ENCODE measurements at regions not wholly inside any gene's neighbourhood (a gene's known extent, or its start where the extent isn't known, plus 50 kb on each side); places are given as distances from the start of the nearest gene placed in this dataset.
A peak's percentile ranks its signal among the peaks of the same experiment; 100 is the strongest.

DNA sequence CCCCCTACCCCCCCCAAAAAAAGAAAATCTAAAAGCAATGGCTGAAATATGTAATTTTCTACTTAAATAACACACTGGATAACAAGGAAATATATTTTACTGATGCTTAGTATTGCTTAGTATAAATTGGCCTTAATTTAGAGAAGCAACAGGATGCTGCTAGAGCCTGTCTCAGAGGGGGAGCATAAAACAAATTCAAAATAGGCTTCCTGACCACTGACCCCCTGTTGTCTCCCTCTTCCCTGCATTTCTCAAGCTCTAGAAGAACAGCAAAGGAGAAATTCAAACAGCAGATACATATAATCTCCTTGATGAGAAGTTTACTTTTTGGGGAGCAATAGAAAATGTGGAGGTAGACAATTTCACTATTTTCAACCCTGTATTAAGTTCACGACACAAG lies 631.1 kb upstream of the GJE1 start:
- in situ Hi-C loops (cut with MboI; ENCODE audit: low sequenced_read_pairs, unreplicated experiment) = no loop called here
- DNase-seq (ENCODE audit: low spot score) = no peak
- TF ChIP-seq, protein P1, sequence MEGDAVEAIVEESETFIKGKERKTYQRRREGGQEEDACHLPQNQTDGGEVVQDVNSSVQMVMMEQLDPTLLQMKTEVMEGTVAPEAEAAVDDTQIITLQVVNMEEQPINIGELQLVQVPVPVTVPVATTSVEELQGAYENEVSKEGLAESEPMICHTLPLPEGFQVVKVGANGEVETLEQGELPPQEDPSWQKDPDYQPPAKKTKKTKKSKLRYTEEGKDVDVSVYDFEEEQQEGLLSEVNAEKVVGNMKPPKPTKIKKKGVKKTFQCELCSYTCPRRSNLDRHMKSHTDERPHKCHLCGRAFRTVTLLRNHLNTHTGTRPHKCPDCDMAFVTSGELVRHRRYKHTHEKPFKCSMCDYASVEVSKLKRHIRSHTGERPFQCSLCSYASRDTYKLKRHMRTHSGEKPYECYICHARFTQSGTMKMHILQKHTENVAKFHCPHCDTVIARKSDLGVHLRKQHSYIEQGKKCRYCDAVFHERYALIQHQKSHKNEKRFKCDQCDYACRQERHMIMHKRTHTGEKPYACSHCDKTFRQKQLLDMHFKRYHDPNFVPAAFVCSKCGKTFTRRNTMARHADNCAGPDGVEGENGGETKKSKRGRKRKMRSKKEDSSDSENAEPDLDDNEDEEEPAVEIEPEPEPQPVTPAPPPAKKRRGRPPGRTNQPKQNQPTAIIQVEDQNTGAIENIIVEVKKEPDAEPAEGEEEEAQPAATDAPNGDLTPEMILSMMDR (IDR thresholded peaks at IDR 0.05; ENCODE audit: borderline replicate concordance, control extremely low read depth, extremely low read depth, insufficient read depth, missing control alignments) = no peak

- no peak for DNase-seq (ENCODE audit: low spot score)
- in situ Hi-C loops (cut with MboI; ENCODE audit: low sequenced_read_pairs, unreplicated experiment) = no loop called here
- TF ChIP-seq, protein P1 (IDR thresholded peaks at IDR 0.05; ENCODE audit: borderline replicate concordance, control extremely low read depth, extremely low read depth, insufficient read depth, missing control alignments) = no peak
Observed at GRCh38 chr6:141498977-141499376, 633.7 kb upstream of the GJE1 start.

- in situ Hi-C loops (cut with MboI; ENCODE audit: low sequenced_read_pairs, unreplicated experiment) = no loop called here
- TF ChIP-seq, protein P1 (IDR thresholded peaks at IDR 0.05; ENCODE audit: borderline replicate concordance, control extremely low read depth, extremely low read depth, insufficient read depth, missing control alignments) = no peak
- DNase-seq (ENCODE audit: low spot score) = no peak
Observed at GRCh38 chr6:141492521-141493284, 640.0 kb upstream of the GJE1 start.

GRCh38 chr6:141491684-141492083 lies 641.0 kb upstream of the GJE1 start:
- in situ Hi-C loops (cut with MboI; ENCODE audit: low sequenced_read_pairs, unreplicated experiment) = no loop called here
- no peak for DNase-seq (ENCODE audit: low spot score)
- TF ChIP-seq, protein P1 (IDR thresholded peaks at IDR 0.05; ENCODE audit: borderline replicate concordance, control extremely low read depth, extremely low read depth, insufficient read depth, missing control alignments) = no peak

DNA sequence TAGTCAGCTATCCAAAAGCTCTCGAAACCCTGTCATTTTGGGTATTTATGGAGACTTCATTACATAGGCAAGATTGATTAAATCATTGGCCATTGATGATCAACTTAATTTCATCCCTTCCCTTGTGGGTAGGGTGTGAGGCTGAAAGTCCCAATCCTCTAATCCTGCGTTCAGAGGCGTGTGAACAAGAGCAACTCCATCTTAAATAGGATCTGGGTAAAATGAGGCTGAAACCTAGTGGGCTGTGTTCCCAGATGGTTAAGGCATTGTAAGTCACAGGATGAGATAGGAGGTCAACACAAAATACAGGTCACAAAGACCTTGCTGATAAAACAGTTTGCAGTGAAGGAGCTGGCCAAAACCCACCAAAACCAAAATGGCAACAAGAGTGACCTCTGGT lies 641.7 kb upstream of the GJE1 start:
- in situ Hi-C loops (cut with MboI; ENCODE audit: low sequenced_read_pairs, unreplicated experiment) = no loop called here
- DNase-seq (ENCODE audit: low spot score) = no peak
- TF ChIP-seq, protein P1 (IDR thresholded peaks at IDR 0.05; ENCODE audit: borderline replicate concordance, control extremely low read depth, extremely low read depth, insufficient read depth, missing control alignments) = no peak

GRCh38 chr6:141488488-141488887 lies 644.2 kb upstream of the GJE1 start:
- DNase-seq (ENCODE audit: low spot score) = peak; percentile 13
- TF ChIP-seq, protein P1 (IDR thresholded peaks at IDR 0.05; ENCODE audit: borderline replicate concordance, control extremely low read depth, extremely low read depth, insufficient read depth, missing control alignments) = no peak

More at GRCh38 chr6:141488488-141488887, 644.2 kb upstream of the GJE1 start:
- in situ Hi-C loops (cut with MboI; ENCODE audit: low sequenced_read_pairs, unreplicated experiment) = no loop called here
